Testis (tissue), 2 donors: ENCODE measurements at regions not wholly inside any gene's neighbourhood (a gene's known extent, or its start where the extent isn't known, plus 50 kb on each side); places are given as distances from the start of the nearest gene placed in this dataset.
A peak's percentile ranks its signal among the peaks of the same experiment; 100 is the strongest.

ENCODE experiments used
- DNase-seq: peaks from one replicate; pipeline ENCODE4 v3.0.0-alpha.2; 2019
- H3K27ac ChIP-seq, 2 donors: fragments of 200-600 bp; sonication (generic); one replicate each; pipeline ENCODE4 v1.5.1; 2019
- H3K27me3 ChIP-seq: fragments of 200-600 bp; sonication (generic); one replicate; pipeline ENCODE4 v1.5.1; 2019
- H3K36me3 ChIP-seq: fragments of 200-600 bp; sonication (generic); one replicate; pipeline ENCODE4 v1.5.1; 2017; ENCODE audit warnings: low read depth; ENCODE audit errors: missing control alignments
- H3K4me1 ChIP-seq: fragments of 200-600 bp; sonication (generic); one replicate; pipeline ENCODE4 v1.5.1; 2019
- H3K4me3 ChIP-seq, 2 donors: fragments of 200-600 bp; sonication (generic); one replicate each; pipeline ENCODE4 v1.5.1; 2017 to 2019
- H3K9me3 ChIP-seq: fragments of 200-600 bp; sonication (generic); one replicate; pipeline ENCODE4 v1.5.1; 2017
- CTCF ChIP-seq, 3 experiments: fragments of 450-650 bp in 2 of 3; fragments of 200-600 bp in 1 of 3; sonication (generic) in 1 of 3; IDR thresholded peaks; one replicate each; pipeline ENCODE4 v1.5.1; 2016 to 2019; ENCODE audit warnings: antibody characterized with exemption in 3 of 3, mild to moderate bottlenecking in 2 of 3, moderate library complexity in 1 of 3
- POLR2A ChIP-seq: fragments of 450-650 bp; IDR thresholded peaks from one replicate; pipeline ENCODE4 v1.6.1; 2017; ENCODE audit warnings: antibody characterized with exemption, mild to moderate bottlenecking, moderate library complexity
- WGBS, 2 donors: methylation state at CpG; one replicate each; pipeline ENCODE4 v1.1.5; 2018; 5-methylcytosine and 5-hydroxymethylcytosine counted together
- intact Hi-C: fragments of 100-400 bp; cut with DNase I; formaldehyde crosslinking; loops from one replicate; pipeline ENCODE4 v1.15.1; 2023; ENCODE audit warnings: low total_unique reads

- WGBS, 2 donors: 61 to 82% methylated on average over 9 of the region's 9 CpGs
- H3K36me3 ChIP-seq: no peaks in the 10 kb centered on the region
- no peak overlapping the region for H3K27ac ChIP-seq
- H3K4me3 ChIP-seq: no peak overlapping the region
- no peaks in the 10 kb centered on the region for H3K27me3 ChIP-seq
- no peaks in the 10 kb centered on the region for H3K4me1 ChIP-seq
- TF ChIP-seq CTCF (IDR thresholded peaks at IDR 0.05) (no peak), POLR2A (no peak)
- peak; percentile 59 for DNase-seq
- H3K9me3 ChIP-seq: no peaks in the 10 kb centered on the region
- intact Hi-C loops: no loop called here
Measured at GRCh38 chr5:167143716-167144115, 1147.7 kb upstream of the WWC1 start.

- Histone ChIP-seq H3K36me3 (no peaks in the 10 kb centered on the region), H3K9me3 (no peaks in the 10 kb centered on the region), H3K4me1 (no peaks in the 10 kb centered on the region), H3K27me3 (no peaks in the 10 kb centered on the region), H3K4me3 (no peak overlapping the region), H3K27ac (no peak overlapping the region)
- TF ChIP-seq POLR2A (no peak), CTCF (IDR thresholded peaks at IDR 0.05) (no peak)
- intact Hi-C loops: no loop called here
- DNase-seq: no peak
- 64 to 65% methylated on average over 7 of the region's 7 CpGs for WGBS, 2 donors
Measured at GRCh38 chr5:167145841-167146240, 1145.6 kb upstream of the WWC1 start.

GRCh38 chr5:167147879-167148278 is 1143.6 kb upstream of the WWC1 start:
- Histone ChIP-seq H3K4me3 (no peak overlapping the region), H3K27ac (no peak overlapping the region), H3K27me3 (no peaks in the 10 kb centered on the region), H3K9me3 (no peaks in the 10 kb centered on the region), H3K36me3 (no peaks in the 10 kb centered on the region), H3K4me1 (no peaks in the 10 kb centered on the region)
- intact Hi-C loops: no loop called here
- 80 to 82% methylated on average over 3 of the region's 3 CpGs for WGBS, 2 donors
- no peak for DNase-seq
- TF ChIP-seq POLR2A (no peak), CTCF (IDR thresholded peaks at IDR 0.05) (no peak)

GRCh38 chr5:167150661-167151060 is 1140.8 kb upstream of the WWC1 start:
- intact Hi-C loops: no loop called here
- no peaks in the 10 kb centered on the region for H3K9me3 ChIP-seq
- DNase-seq: no peak
- no peak overlapping the region for H3K27ac ChIP-seq
- H3K4me3 ChIP-seq: no peak overlapping the region
- H3K4me1 ChIP-seq: no peaks in the 10 kb centered on the region
- H3K36me3 ChIP-seq: no peaks in the 10 kb centered on the region
- no peaks in the 10 kb centered on the region for H3K27me3 ChIP-seq
- TF ChIP-seq POLR2A (no peak), CTCF (IDR thresholded peaks at IDR 0.05) (no peak)

GRCh38 chr5:167152561-167152960 is 1138.9 kb upstream of the WWC1 start:
- no peak for DNase-seq
- Histone ChIP-seq H3K4me3 (no peak overlapping the region), H3K36me3 (no peaks in the 10 kb centered on the region), H3K9me3 (no peaks in the 10 kb centered on the region), H3K4me1 (no peaks in the 10 kb centered on the region), H3K27me3 (no peaks in the 10 kb centered on the region), H3K27ac (no peak overlapping the region)
- no peak for TF ChIP-seq CTCF (IDR thresholded peaks at IDR 0.05)
- no peak for TF ChIP-seq POLR2A
- 88 to 95% methylated on average over 3 of the region's 3 CpGs for WGBS, 2 donors
- intact Hi-C loops: no loop called here
